Hepatocyte (in vitro differentiated cells): ENCODE measurements at regions not wholly inside any gene's neighbourhood (a gene's known extent, or its start where the extent isn't known, plus 50 kb on each side); places are given as distances from the start of the nearest gene placed in this dataset.

Source experiments
- CTCF ChIP-seq: fragments of 200-600 bp; sonication (generic); IDR thresholded peaks from 2 replicates; pipeline ENCODE4 v1.5.1; 2016; ENCODE audit warnings: antibody characterized with exemption, mild to moderate bottlenecking; ENCODE audit not compliant: poor library complexity
- EZH2 ChIP-seq: fragments of 200-600 bp; sonication (generic); IDR thresholded peaks from 2 replicates; pipeline ENCODE4 v1.6.1; 2016; ENCODE audit warnings: antibody characterized with exemption, mild to moderate bottlenecking, borderline replicate concordance
- EZH2phosphoT487 ChIP-seq: fragments of 200-600 bp; sonication (generic); IDR thresholded peaks from one replicate; pipeline ENCODE4 v1.6.1; 2018; ENCODE audit warnings: antibody characterized with exemption, mild to moderate bottlenecking, low read depth, moderate library complexity; ENCODE audit not compliant: unreplicated experiment, severe bottlenecking

GRCh38 chr3:20346369-20346768 is 160.4 kb upstream of the SGO1 start:
- TF ChIP-seq EZH2phosphoT487 (no peak), CTCF (no peak), EZH2 (no peak)
